K562 (cell line): ENCODE measurements at regions not wholly inside any gene's neighbourhood (a gene's known extent, or its start where the extent isn't known, plus 50 kb on each side); places are given as distances from the start of the nearest gene placed in this dataset.

Source experiments
- ETS2 ChIP-seq: IDR thresholded peaks from 2 replicates; pipeline ENCODE4 v1.6.1; 2016; ENCODE audit warnings: borderline replicate concordance, missing genetic modification characterization, mild to moderate bottlenecking, moderate library complexity, missing compliant biosample characterization; ENCODE audit not compliant: poor library complexity, severe bottlenecking
- KAT7 ChIP-seq: sonication (generic); formaldehyde crosslinking; IDR thresholded peaks from 2 replicates; pipeline ENCODE4 v1.8.0; 2022; ENCODE audit warnings: missing genetic modification reagents, mild to moderate bottlenecking, borderline replicate concordance
- NR4A1 ChIP-seq, 2 experiments: fragments of 250-450 bp in 1 of 2; fragments of 450-650 bp in 1 of 2; sonication (Bioruptor Pico) in 1 of 2; IDR thresholded peaks; 2 replicates each; pipeline versions ENCODE4 v1.4.0 to v1.6.1; 2016 to 2020; ENCODE audit warnings: mild to moderate bottlenecking in 2 of 2, missing compliant biosample characterization in 1 of 2, missing genetic modification characterization in 1 of 2, moderate library complexity in 1 of 2
- POLR2AphosphoS5 ChIP-seq: IDR thresholded peaks from 2 replicates; pipeline ENCODE4 v1.6.1; 2011; ENCODE audit warnings: mild to moderate bottlenecking, low read depth, low read length, moderate library complexity; ENCODE audit not compliant: control insufficient read depth, insufficient read depth
- POLR3A ChIP-seq: IDR thresholded peaks from 2 replicates; pipeline ENCODE4 v1.6.1; 2011; ENCODE audit warnings: borderline replicate concordance, mild to moderate bottlenecking, moderate library complexity; ENCODE audit not compliant: insufficient read length, insufficient read depth; ENCODE audit errors: extremely low read depth
- SMC3 ChIP-seq: conservative IDR thresholded peaks from 2 replicates; pipeline ENCODE4 v1.6.1; 2011; ENCODE audit warnings: low read depth, low read length, improper control_type of control experiment; ENCODE audit not compliant: insufficient read depth
- TAF1 ChIP-seq: IDR thresholded peaks from 2 replicates; pipeline ENCODE4 v1.6.1; 2011; ENCODE audit warnings: mild to moderate bottlenecking, low read length, moderate library complexity; ENCODE audit not compliant: insufficient read depth, control insufficient read depth, severe bottlenecking; ENCODE audit errors: extremely low read depth
- ZFP1 ChIP-seq: fragments of 450-650 bp; formaldehyde crosslinking; IDR thresholded peaks from 2 replicates; pipeline ENCODE4 v1.4.0; 2020; ENCODE audit warnings: mild to moderate bottlenecking, mixed read lengths
- ZNF444 ChIP-seq: fragments of 250-450 bp; sonication (Bioruptor Pico); IDR thresholded peaks from 2 replicates; pipeline ENCODE4 v1.4.0; 2020; ENCODE audit warnings: mild to moderate bottlenecking, moderate library complexity
- TF ChIP-seq, protein P1 (sequence below): sonication (generic); formaldehyde crosslinking; IDR thresholded peaks from 2 replicates; pipeline ENCODE4 v1.8.1; 2023; ENCODE audit warnings: mild to moderate bottlenecking, missing genetic modification reagents
- TF ChIP-seq, protein P2 (sequence below): fragments of 250-450 bp; sonication (Bioruptor Pico); IDR thresholded peaks from 2 replicates; pipeline ENCODE4 v1.5.0; 2020; ENCODE audit warnings: mild to moderate bottlenecking, borderline replicate concordance
- TF ChIP-seq, protein P3 (sequence below), 3 experiments: IDR thresholded peaks in 2 of 3; conservative IDR thresholded peaks in 1 of 3; 2 replicates each; pipeline ENCODE4 v1.5.1; 2011 to 2012; ENCODE audit warnings: low read length in 3 of 3, mild to moderate bottlenecking in 3 of 3, control low read depth in 2 of 3, improper control_type of control experiment in 1 of 3, inconsistent platforms in 1 of 3, low read depth in 1 of 3, mixed read lengths in 1 of 3, moderate library complexity in 1 of 3; ENCODE audit not compliant: insufficient read depth in 2 of 3
- TF ChIP-seq, protein P4 (sequence below), 2 experiments: fragments of 450-650 bp; formaldehyde crosslinking in 1 of 2; IDR thresholded peaks; 2 replicates each; pipeline versions ENCODE4 v1.4.0 to v1.6.1; 2014 to 2020; ENCODE audit warnings: mild to moderate bottlenecking in 2 of 2, borderline replicate concordance in 1 of 2, low read depth in 1 of 2

DNA sequence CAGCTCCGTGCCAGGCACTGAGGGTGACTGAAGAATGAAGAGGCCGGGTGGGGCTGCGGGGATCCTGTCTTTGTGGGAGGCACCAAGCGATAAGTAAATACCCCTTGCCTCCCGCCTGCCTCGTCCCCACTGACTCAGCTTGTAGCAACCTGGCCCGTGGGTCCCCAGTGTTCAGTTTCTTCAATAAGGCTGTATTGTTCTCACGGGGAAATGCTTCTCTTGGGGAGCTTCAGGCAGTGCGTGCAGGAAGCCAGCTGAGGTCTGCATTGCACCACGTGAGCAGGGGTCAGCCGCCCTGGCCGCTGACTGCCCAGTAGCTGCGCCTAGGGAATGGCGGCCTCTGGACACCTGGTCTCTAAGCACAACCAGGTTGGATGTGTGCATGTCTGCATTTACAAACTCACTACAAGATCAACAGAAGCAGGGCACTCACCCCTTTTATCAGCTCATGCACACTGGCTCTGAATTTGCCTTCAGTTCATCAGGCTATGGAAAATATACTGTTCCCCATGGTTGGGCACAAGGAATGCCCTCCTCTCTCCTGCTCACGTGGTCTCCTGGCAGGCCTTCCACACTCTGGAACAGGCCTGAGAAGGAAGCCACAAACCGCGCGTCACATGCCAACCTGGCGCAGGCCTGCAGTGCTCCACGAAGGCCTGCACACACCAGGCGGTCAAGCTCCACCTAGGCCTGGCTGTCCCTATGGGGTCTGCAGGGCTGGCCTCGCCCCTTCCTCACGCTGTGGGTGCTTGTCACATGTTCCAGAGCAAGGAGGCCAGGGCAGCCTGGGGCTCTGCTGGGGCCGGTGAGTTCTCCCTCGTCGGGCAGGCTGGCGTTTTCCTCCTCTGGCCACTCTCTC, 135.7 kb upstream of the RNF32 start:
- TF ChIP-seq, protein P1, sequence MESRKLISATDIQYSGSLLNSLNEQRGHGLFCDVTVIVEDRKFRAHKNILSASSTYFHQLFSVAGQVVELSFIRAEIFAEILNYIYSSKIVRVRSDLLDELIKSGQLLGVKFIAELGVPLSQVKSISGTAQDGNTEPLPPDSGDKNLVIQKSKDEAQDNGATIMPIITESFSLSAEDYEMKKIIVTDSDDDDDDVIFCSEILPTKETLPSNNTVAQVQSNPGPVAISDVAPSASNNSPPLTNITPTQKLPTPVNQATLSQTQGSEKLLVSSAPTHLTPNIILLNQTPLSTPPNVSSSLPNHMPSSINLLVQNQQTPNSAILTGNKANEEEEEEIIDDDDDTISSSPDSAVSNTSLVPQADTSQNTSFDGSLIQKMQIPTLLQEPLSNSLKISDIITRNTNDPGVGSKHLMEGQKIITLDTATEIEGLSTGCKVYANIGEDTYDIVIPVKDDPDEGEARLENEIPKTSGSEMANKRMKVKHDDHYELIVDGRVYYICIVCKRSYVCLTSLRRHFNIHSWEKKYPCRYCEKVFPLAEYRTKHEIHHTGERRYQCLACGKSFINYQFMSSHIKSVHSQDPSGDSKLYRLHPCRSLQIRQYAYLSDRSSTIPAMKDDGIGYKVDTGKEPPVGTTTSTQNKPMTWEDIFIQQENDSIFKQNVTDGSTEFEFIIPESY = no peak
- TF ChIP-seq TAF1 (no peak), ZNF444 (CRISPR knock-in tag) (no peak), POLR2AphosphoS5 (no peak), ZFP1 (no peak), KAT7 (CRISPR knock-in tag) (no peak), SMC3 (no peak), NR4A1 (CRISPR knock-in tag; IDR thresholded peaks at IDR 0.05) (no peak), NR4A1 (tag; IDR thresholded peaks at IDR 0.05) (no peak), ETS2 (tag) (no peak), POLR3A (no peak)
- TF ChIP-seq, protein P2, sequence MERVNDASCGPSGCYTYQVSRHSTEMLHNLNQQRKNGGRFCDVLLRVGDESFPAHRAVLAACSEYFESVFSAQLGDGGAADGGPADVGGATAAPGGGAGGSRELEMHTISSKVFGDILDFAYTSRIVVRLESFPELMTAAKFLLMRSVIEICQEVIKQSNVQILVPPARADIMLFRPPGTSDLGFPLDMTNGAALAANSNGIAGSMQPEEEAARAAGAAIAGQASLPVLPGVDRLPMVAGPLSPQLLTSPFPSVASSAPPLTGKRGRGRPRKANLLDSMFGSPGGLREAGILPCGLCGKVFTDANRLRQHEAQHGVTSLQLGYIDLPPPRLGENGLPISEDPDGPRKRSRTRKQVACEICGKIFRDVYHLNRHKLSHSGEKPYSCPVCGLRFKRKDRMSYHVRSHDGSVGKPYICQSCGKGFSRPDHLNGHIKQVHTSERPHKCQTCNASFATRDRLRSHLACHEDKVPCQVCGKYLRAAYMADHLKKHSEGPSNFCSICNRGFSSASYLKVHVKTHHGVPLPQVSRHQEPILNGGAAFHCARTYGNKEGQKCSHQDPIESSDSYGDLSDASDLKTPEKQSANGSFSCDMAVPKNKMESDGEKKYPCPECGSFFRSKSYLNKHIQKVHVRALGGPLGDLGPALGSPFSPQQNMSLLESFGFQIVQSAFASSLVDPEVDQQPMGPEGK (CRISPR knock-in tag) = no peak
- TF ChIP-seq, protein P3, sequence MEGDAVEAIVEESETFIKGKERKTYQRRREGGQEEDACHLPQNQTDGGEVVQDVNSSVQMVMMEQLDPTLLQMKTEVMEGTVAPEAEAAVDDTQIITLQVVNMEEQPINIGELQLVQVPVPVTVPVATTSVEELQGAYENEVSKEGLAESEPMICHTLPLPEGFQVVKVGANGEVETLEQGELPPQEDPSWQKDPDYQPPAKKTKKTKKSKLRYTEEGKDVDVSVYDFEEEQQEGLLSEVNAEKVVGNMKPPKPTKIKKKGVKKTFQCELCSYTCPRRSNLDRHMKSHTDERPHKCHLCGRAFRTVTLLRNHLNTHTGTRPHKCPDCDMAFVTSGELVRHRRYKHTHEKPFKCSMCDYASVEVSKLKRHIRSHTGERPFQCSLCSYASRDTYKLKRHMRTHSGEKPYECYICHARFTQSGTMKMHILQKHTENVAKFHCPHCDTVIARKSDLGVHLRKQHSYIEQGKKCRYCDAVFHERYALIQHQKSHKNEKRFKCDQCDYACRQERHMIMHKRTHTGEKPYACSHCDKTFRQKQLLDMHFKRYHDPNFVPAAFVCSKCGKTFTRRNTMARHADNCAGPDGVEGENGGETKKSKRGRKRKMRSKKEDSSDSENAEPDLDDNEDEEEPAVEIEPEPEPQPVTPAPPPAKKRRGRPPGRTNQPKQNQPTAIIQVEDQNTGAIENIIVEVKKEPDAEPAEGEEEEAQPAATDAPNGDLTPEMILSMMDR (IDR thresholded peaks at IDR 0.05 in 2 of 3, conservative IDR thresholded peaks at IDR 0.05 in 1 of 3; ENCODE audit: insufficient read depth in 2 of 3, low read depth in 1 of 3, low read length in 3 of 3) = no peak
- TF ChIP-seq, protein P4, sequence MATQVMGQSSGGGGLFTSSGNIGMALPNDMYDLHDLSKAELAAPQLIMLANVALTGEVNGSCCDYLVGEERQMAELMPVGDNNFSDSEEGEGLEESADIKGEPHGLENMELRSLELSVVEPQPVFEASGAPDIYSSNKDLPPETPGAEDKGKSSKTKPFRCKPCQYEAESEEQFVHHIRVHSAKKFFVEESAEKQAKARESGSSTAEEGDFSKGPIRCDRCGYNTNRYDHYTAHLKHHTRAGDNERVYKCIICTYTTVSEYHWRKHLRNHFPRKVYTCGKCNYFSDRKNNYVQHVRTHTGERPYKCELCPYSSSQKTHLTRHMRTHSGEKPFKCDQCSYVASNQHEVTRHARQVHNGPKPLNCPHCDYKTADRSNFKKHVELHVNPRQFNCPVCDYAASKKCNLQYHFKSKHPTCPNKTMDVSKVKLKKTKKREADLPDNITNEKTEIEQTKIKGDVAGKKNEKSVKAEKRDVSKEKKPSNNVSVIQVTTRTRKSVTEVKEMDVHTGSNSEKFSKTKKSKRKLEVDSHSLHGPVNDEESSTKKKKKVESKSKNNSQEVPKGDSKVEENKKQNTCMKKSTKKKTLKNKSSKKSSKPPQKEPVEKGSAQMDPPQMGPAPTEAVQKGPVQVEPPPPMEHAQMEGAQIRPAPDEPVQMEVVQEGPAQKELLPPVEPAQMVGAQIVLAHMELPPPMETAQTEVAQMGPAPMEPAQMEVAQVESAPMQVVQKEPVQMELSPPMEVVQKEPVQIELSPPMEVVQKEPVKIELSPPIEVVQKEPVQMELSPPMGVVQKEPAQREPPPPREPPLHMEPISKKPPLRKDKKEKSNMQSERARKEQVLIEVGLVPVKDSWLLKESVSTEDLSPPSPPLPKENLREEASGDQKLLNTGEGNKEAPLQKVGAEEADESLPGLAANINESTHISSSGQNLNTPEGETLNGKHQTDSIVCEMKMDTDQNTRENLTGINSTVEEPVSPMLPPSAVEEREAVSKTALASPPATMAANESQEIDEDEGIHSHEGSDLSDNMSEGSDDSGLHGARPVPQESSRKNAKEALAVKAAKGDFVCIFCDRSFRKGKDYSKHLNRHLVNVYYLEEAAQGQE (IDR thresholded peaks at IDR 0.05; ENCODE audit: borderline replicate concordance) = no peak
- TF ChIP-seq, protein P4 (CRISPR knock-in tag; IDR thresholded peaks at IDR 0.05; ENCODE audit: low read depth) = no peak
